ENCODE measurements at regions not wholly inside any gene's neighbourhood (a gene's known extent, or its start where the extent isn't known, plus 50 kb on each side); places are given as distances from the start of the nearest gene placed in this dataset.

DNA sequence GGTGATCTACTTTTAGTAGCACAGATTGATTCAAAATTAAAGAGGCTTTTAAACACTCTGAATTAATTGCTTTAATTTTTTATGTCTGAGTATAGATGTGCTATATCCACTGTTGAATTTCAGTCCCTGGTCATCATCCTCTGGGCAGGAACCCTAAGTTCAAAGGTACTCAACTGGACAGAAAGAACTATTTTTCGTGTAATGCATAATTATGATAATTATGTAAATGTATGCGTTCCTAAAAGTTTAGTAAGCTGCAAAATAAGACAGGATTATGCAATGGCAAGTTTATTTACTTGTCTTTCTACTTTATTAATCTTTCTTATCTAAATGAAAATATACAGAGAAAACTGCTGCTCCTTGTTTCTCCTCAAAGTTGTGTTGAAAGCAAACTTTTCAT lies 690.1 kb upstream of the MAN1A1 start:
- Histone ChIP-seq H2BK5ac (ENCODE audit: low read depth, low read length, poor library complexity, severe bottlenecking) (no peak overlapping the region), H3K79me1 (ENCODE audit: low read depth in 1 of 2, low read length in 2 of 2) (no peaks in the 10 kb centered on the region), H3K4me2 (ENCODE audit: low read depth, low read length) (no peak overlapping the region), H4K8ac (ENCODE audit: low read depth in 2 of 2, low read length in 2 of 2) (no peak overlapping the region), H3K36me3 (ENCODE audit: control insufficient read depth, insufficient read depth, low read length) (no peaks in the 10 kb centered on the region), H3K9me3 (ENCODE audit: control insufficient read depth, insufficient read depth, low read length) (no peaks in the 10 kb centered on the region), H2BK120ac (ENCODE audit: low read depth, low read length) (no peak overlapping the region), H3K18ac (ENCODE audit: low read depth, low read length) (no peak overlapping the region), H4K91ac (ENCODE audit: insufficient read depth, low read depth, low read length) (no peak overlapping the region), H3K14ac (replicated peaks; ENCODE audit: low read depth, low read length) (no peak overlapping the region), H2BK15ac (ENCODE audit: low read depth, low read length) (no peak overlapping the region), H3K27me3 (ENCODE audit: control insufficient read depth, insufficient read depth, low read length) (no peaks in the 10 kb centered on the region), H3K9me1 (ENCODE audit: insufficient read depth, low read length) (no peaks in the 10 kb centered on the region), H3K4ac (ENCODE audit: low read depth, low read length) (no peak overlapping the region), H2BK20ac (ENCODE audit: low read depth, low read length) (no peak overlapping the region), H3K9ac (ENCODE audit: low read depth, low read length) (no peak overlapping the region), H4K5ac (ENCODE audit: low read depth, low read length) (no peak overlapping the region), H2AK9ac (replicated peaks; ENCODE audit: low read depth, low read length, poor library complexity) (no peak overlapping the region), H3K56ac (ENCODE audit: extremely low read depth, insufficient read depth, low read length) (no peak overlapping the region), H3K4me3 (ENCODE audit: insufficient read depth, low read depth, low read length) (no peak overlapping the region), H4K20me1 (ENCODE audit: insufficient read depth, low read length) (no peaks in the 10 kb centered on the region), H3K23ac (ENCODE audit: low read depth, low read length) (no peak overlapping the region), H2AFZ (replicated peaks; ENCODE audit: low read length, poor library complexity) (no peak overlapping the region), H3K4me1 (ENCODE audit: control insufficient read depth, insufficient read depth, low read length) (no peaks in the 10 kb centered on the region), H2AK5ac (ENCODE audit: low read depth, low read length) (no peak overlapping the region), H3K27ac (ENCODE audit: insufficient read depth, low read length) (no peak overlapping the region)
- no TSS peak for BruUV-seq (replicated peaks)
- POLR2A ChIA-PET (ENCODE audit: unreplicated experiment), result no interaction called here
- in situ Hi-C loops (cut with MboI; ENCODE audit: low sequenced_read_pairs), result no loop called here
- WGBS, 2 experiments (ENCODE audit: extremely low coverage in 2 of 2, insufficient read length in 1 of 2), result no CpG with 5 or more reads among the region's 2 CpGs
- intact Hi-C loops (cut with micrococcal nuclease), result no loop called here
- dilution Hi-C loops (cut with HindIII; ENCODE audit: low sequenced_read_pairs, unreplicated experiment), result no loop called here
- CTCF ChIA-PET, result no interaction called here
- TF ChIP-seq RCOR1 (IDR thresholded peaks at IDR 0.05; ENCODE audit: insufficient replicate concordance, low read length) (no peak), RFX5 (IDR thresholded peaks at IDR 0.05; ENCODE audit: low read depth, low read length) (no peak), CHD1 (IDR thresholded peaks at IDR 0.05; ENCODE audit: low read depth, low read length) (no peak), MAZ (IDR thresholded peaks at IDR 0.05; ENCODE audit: borderline replicate concordance, low read depth, low read length) (no peak), POLR2A (IDR thresholded peaks at IDR 0.05; ENCODE audit: low read depth, low read length) (no peak), MAFK (IDR thresholded peaks at IDR 0.05; ENCODE audit: low read depth, low read length) (no peak)
- DNase-seq (no peak), ATAC-seq (ENCODE audit: low read depth) (no peak)

Measured in IMR-90 (cell line).